ENCODE measurements at regions not wholly inside any gene's neighbourhood (a gene's known extent, or its start where the extent isn't known, plus 50 kb on each side); places are given as distances from the start of the nearest gene placed in this dataset.
A peak's percentile ranks its signal among the peaks of the same experiment; 100 is the strongest.

DNA sequence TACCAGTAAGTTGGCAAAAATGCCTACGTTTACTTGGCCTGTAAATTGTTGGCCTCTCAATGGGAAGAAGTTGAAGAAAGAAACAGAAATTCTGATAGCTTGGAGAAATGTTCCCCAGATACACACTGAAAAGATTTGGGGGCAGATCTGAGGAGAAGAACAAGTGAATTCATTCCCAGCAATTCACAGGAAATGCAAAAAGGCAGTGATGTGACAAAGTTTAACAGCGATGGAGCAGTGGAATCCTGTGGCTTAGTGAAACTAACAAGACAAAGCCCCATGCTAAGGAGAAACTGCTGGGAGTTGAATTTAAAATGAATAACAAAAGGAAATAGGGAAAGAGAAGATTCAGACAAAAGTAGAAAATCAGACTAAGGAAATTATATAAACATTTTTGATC is 213.2 kb upstream of the EDIL3 start:
- DNase-seq = no peak

DNA sequence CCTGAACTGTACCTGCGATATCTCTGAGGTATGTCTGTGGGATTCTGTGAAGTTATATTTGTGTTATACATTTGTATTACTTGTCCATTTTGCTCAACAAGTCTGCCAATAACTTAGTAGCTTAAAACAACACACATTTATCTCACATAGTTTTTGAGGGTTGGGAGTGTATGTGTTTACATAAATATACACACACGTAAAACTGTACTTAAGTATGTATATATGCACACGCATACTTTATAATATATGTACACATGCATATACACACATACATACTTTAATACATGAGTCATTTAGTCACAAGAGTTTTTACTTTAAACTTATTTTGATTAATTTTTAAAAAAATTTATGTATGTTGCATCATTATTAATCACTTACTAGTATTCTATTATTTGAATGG is 205.9 kb upstream of the EDIL3 start:
- no peak for DNase-seq

DNA sequence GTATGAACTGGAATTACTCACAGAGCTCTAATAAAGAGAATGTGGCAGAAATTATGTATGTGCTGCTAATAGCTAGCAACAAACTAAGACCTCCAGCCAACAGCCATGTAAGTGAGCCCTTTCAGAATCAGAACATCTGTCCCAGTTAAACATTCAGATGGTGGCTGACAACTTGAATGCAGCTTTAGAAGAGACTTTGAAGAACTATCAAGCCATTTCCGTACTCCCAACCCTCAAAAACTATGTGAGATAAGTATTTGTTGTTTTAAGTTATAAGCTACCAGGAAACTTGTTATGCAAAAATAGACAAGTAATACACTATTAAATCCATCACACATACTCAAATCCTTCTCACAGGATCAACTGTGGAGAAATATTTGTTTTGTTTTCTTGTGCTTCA is 205.2 kb upstream of the EDIL3 start:
- DNase-seq = no peak

DNA sequence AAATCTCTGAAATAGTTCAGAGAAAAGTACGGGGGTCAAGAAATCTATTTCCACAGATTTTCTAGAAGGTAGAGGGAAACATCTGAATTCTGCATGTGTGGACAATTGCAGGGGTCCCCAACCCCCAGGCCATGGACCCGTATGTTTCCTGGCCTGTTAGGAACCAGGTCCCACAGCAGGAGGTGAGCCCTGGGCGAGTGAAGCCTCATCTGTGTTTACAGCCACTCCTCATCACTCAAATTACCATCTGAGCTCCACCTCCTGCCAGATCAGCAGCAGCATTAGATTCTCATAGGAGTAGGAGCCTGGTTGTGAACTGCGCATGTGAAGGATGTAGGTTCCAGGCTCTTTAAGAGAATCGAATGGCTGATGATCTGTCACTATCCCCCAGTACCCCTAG is 200.5 kb upstream of the EDIL3 start:
- no peak for DNase-seq

DNA sequence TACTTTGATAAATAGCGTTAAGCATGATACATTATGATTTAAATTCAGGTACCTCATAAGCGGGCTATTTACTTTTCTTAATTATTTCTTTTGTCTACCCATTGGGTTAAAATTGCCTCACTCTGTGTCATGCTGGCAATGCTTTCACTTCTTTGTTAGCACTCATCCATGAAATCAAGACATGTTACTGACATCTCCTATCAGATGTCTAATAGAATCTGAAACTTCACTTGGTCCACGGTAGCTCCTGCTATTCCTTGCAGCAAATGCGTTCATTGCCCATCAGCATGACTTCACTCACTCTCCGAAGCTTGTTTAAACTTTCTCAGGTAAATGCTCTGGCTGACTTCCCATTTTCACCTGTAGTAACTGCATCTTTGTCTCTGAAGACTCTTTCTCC is 193.5 kb upstream of the EDIL3 start:
- DNase-seq = no peak

DNA sequence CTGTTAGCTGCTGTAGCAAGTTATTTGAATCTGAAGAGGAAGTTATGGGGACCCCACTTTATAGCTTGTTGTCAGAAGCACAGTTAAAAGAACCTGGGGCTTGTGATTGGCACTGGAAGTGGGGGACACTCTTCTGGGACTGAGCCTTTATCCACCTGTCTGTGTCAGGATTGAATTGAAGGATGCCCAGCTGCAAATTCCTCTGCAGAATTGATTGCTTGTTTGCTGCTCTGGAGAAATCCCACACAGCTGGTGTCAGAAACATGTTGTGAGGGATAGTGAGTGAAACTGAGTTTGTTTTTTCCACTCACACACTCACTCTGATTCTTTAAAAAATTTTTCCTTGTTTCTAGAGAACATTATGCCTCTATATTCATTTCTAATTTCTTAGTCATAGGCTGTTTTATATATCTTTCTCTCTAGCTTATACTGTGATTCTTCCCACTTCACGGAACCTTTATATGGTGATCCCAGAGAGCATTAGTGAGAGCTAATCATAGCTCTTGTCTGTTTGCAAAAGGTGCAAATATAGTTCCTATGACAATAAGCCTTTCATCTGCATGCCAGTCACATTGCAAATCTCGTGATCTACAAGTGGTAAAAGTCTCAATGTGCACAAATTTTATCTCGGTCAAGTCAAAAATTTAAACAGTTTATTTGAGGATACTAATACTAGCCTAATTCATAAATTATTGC is 188.5 kb upstream of the EDIL3 start:
- DNase-seq = no peak

DNA sequence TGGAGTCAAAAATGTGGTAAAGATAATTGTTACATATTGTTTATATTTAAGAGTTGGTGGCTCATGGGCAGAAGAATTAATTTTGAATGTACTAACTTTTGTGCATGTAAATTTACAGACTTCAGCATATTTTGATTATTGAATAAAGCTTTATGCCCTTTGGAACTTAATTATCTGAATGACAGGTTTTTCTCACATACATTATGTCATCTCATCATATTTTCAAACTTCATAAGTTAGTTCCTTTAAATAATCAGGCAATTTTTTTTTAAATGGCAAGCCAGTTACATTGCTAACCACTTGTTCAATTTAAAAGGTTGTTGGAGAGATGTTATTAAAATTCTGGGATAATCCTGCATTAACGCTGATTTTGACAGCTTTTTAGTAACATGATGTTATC is 184.6 kb upstream of the EDIL3 start:
- no peak for DNase-seq

DNA sequence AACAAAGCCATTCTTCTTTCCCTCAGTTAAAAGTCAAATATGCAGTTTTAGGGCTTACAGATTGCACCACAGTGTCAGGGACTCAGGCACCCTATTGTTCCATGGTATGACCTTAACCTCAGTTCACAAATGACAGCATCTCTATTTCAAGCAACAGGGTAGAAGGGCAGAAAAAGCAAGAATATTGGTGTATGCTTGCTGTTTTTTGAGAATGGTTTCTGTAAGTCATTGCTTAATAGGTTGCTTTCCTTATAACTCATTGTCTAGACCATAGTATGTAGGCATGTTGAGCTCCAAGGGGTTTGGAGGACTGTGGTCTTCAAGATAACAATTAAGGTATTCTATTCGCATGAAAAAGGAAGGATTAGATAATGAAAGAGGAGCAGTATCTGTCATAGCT is 183.5 kb upstream of the EDIL3 start:
- DNase-seq = no peak

DNA sequence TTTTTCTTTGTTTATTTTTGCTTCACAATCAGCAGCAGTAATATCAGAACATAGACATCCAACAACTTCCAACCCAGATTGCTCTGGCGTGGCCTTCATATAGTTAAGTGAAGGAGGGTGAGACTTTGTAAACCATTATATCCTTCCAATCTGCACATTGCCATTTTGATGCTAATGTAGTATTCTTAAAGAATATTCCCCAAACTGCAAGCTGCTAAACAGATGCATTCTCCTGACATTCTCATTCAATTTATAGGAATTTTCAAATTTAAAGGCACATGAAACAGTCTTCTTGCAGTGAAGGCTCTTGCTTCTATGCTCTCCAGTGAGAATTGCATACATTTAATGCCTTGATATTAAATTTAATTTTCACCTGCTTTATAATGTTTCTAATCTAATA is 181.2 kb upstream of the EDIL3 start:
- no peak for DNase-seq

DNA sequence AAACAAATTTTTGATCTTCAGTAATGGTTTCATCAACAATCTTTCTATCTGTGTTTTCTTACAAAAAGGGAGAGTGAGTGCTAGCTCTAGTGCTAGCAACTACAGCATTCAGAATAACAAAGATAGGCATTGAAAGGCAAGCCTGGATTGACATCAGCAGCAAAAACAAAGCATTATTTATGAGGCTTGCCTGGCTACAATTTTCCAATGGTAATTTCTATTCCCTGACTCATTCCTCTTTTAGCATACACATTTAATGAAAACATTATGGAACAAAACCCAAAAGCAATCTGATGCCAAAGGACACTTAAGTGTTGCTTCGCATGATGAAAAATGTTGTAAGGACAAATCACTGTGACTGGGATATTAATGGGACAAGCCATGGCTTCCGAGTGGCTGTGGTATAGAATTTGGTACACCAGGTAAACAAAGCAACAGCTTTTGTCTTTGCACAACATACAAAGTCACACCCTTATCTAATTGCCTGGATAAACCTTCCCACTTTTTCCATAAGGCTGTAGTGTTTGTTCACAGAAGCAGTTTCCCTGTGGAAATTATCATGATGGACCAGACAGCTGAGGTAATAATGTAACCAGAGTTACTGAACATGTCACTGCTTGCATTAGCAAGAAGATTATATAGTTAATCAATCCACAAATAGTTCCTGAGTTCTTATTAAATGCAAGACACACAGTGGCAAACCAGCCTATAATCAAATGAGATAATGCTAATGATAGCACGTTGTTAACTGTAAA is 179.8 kb upstream of the EDIL3 start:
- no peak for DNase-seq

DNA sequence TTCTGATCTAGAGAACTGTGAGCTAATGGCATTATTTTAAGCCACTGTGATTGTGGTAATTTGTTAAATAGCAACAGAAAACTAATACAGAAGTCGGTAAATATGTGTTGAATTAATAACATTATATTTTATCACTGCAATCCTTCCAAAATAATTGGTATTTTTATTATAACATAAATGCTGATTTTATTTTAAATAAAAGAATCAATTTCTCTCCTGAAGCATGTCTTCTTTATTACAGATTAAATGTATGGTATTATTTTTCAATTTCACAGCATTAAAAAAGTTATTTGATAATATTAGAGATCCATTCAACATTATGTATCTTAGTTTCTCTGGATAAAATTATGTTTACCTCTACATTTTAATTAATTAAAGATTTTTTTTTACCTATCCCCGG is 165.5 kb upstream of the EDIL3 start:
- no peak for DNase-seq

DNA sequence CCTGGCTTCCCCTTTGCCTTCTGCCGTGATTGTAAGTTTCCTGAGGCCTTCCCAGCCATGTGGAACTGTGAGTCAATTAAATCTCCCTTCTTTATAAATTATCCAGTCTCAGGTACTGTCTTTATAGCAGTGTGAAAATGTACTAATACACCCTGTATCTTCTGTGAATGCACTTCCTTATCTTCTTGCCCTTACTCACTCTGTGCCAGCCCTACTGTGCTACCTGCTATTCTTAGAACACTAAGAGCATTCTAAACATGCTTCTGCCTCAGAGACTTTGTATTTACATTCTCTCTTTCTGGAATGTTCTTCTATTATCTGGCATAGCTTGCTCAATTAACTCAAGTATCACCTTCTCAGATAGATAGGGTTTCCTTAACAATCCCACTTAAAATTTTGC is 164.4 kb upstream of the EDIL3 start:
- DNase-seq = no peak

DNA sequence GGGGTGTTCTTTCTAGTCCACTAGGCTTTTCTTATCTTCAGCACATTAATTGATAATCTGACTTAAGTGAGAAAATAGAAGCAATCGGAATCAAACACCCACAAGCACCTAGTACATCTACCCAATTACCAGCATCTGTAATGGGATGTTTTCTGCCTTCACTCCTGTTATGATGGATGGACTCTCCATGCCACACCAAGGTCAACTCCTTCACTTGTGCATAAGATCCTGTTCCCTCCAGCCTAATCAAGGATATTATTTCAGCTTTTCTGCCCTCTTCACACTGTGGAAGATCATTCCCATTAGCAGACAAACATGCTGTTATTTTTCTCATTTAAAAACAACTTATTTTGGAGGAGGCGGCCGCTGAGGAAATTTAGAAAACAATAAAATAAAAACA is 162.0 kb upstream of the EDIL3 start:
- no peak for DNase-seq

DNA sequence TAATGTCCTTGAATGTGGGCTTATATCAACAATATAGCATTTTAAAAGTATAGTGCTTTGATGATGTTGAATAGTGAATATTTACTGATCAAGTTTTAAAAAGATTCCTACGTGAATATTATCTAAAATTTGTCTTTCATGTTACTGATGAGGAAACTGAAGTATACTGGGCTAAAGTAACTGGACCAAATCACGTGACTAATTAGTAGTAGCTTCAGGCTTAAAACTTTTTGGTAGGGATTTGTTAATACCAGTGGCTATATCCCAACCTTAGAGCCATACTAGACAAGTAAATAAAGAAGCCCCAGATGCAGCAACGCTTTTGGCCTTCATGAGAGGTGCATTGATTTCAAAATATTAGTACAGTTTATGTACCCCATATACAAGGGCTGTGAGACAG is 152.1 kb upstream of the EDIL3 start:
- DNase-seq = no peak

DNA sequence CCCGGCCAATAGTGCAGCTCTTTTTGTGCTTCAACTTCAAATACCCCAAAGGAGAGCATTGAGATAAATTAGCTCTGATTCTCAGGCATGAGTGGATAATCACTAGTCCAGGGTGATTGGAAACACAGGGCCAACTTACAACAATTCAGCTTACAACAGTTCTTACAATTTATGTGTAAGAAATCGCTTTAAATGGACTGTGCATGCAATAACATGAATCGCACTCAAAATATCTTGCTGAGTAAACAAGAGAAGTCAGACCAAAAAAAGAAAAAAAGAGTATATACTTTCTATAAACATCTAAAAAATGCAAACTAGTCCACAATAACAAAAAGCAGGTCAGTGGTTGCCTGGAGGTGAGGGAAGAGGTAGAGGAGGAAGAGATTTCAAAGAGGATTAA is 150.6 kb upstream of the EDIL3 start:
- no peak for DNase-seq

DNA sequence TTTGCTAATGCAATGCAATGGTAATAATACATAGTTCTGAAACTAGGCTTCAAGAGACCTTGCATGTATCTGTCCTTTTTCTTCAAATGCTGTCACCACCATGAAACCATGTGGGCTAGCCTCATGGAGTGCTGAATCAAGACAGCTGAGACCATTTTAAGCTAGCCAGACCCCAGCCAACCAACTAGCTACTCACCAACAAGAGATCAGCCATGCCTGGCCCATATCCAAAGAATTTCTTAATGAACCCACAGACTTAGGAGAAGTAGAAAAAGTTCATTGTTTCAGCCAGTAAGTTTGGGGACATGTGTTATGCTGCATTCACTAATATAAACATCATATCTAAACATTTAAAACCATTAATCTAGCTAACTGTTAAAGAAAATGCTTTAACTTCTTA is 139.8 kb upstream of the EDIL3 start:
- DNase-seq = no peak

DNA sequence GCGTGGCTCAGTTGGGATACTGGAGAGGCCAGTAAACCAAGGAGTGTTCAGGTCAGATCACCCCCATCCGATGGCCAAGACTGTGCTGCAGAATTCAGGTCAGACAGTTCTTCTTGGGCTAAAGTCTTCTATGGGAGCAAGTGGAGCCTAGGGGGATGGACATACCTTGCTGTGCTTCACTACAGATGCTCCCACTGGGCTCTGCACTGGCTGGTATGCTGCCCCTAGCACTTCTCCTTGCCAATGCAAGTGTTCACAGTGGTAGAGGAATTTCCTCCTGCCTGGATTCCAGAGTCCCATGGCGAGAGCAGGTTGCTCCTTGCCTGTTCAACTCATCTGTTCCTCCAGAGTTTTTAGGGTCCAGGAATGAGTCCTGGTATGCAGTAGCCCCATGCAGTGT is 134.2 kb upstream of the EDIL3 start:
- no peak for DNase-seq

DNA sequence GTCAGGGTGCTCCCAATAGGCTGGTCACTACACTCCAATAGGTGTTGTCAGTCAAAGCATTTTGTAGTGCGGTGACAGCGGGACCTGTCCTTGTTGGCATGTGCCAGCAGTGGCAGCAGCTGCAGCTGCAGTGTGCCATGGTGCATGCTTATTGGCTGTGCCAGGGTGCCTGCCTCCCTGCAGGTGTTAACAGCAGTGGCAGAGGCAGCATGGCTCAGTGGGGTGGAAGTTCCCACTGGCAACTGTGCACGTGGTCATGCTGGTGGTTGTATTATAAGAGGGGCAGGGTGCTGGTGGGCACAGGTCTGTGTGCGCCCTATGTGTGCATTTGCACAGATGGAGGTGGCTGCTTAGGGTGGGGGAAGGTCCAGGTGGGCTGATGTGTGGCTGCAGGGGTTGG is 133.7 kb upstream of the EDIL3 start:
- no peak for DNase-seq

DNA sequence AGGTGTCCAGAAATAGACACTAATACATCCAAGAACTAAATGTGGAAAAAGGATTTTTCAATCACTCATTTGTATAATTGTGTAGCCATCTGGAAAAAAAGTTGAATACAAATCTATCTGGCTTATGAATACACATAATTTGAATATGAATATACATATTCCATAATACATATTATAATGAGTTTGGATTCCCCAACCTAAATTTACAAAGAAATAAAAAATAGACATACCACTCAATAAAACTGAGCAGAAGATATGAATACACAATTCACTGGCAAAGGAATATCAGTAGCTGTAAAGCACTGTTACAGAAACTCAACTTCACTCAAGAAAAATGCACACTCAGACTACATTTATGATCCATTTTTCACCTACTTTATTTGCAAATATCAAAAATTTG is 121.9 kb upstream of the EDIL3 start:
- DNase-seq = no peak

DNA sequence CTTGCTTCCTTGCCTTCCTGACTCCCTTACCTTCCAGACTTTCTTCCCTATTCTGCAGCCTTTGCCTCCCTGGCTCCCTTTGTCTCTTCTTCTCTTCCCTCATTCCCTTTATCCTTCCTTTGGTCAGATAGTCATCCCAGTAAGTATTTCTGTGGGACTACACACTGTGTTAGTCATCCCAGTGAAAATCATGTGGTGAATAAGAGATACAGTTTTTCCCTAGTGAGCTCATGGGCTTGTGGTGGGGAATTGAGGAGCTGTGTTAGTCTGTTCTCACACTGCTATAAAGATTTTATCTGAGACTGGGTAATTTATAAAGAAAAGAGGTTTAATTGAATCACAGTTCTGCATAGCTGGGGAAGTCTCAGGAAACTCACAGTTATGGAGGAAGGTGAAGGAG is 109.8 kb upstream of the EDIL3 start:
- peak; percentile 90 for DNase-seq

DNA sequence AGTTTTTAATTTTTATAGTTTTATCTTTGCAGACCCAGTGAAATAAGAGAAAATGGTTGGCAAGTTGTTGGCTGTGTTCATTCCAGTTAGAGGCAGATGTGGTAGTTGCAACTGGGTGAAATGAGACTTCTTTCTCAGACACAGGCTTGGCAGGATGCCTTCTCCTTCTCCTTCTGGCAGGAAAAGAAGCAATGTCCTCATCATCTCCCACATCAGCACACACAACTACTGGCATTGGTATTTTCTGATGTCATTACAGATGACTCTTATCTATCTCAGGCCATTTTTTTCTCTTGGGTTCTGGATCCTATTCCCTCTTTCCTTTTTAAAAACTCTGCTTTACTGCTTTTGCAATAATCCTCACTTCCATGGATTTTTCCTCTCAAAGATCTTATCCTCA is 103.3 kb upstream of the EDIL3 start:
- DNase-seq = peak; percentile 93

DNA sequence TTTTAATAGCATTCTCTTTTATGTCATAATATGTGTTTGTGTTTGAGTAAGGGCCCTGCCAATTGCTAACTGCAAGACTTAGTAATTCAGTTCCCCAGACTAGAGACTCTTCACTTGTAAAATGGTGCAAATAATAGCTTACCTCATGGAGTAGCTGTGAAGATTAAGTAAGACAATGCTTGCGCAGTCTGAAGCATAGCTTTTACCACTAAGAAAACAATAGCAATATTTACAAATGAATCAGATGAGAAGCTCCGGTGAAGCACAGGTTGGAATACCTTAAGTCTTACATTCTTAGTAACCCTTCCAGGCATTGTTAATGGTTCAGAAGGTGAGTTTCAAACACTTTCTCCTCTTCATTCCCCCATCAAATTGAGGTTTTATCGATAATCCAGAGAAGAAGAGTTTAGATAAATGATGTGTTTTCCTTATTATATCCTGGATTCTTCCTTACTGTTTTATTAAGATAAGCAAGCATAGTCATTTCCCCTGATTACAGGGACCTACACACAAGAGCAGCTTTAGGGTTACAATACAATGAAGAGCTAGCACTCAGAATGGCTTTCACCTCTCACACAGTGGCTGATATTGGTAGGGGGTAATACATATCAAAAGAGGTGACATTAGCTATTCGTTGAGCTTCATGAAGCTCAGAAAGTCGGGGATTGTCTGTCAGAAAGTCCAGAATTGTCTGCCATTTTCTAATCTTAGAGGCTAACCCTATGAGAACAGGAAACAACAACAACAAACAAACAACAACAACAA is 96.4 kb upstream of the EDIL3 start:
- DNase-seq = no peak

DNA sequence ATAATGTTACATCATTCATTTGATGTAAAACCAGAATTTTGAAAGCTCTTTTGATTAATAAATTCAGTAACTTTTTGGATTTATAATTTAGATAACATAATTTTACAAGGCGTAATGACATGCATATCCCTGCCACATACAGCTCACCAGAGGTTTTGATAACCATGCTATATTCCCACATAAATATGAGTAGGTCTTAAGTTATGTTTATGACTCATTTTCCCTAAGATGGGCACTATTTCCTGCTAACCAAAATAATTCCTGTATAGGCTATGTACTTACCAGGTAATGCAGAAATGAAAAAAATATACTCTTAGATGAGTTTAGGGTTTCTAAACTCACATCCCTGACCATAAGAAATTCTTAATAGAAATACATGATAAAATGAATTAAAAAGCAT is 93.9 kb upstream of the EDIL3 start:
- peak; percentile 67 for DNase-seq

DNA sequence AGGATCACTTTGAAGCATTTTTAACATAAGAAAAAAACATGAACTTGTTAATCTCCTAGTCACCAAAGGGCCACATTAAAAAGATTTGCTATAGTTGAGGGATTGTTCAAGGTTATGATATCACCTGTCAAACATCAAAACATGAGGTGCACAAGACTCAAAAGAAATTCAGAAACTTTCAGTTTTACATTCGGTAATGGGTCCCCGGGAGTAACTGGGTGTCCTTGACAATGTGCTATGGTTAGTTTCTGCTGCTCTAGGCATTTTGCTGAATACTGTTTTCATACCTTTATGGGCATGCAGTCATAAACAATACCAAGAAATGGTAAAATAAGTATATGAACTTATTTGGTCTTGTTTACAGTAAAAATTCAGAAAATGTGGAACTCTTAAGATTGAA is 92.8 kb upstream of the EDIL3 start:
- DNase-seq = no peak

Measured in NCI-H226 (cell line).